Fibroblast of skin of right quadriceps (primary cell): ENCODE measurements at regions not wholly inside any gene's neighbourhood (a gene's known extent, or its start where the extent isn't known, plus 50 kb on each side); places are given as distances from the start of the nearest gene placed in this dataset.

Experiments used
- DNase-seq: peaks from one replicate; pipeline ENCODE4 v3.0.0-alpha.2; 2013

DNA sequence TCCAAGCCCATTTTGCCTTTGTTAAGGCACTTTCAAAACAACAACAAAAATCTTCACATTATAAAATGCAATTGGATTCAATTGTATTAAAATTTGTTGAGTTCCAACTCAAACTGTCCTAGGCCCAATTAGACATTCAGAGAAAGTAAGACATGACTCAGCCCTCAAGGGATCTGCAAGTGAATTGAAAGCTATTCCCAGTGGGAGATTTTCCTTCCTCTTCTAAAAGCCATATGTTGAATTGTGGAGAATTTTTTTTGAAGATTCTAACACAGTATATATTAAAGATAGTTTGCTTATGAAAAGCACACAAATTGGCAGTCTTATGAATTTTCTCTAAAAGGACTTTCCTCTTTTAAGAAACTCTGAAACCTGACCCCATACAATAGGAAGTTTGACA lies 268.0 kb upstream of the PARD3B start:
- no peak for DNase-seq

DNA sequence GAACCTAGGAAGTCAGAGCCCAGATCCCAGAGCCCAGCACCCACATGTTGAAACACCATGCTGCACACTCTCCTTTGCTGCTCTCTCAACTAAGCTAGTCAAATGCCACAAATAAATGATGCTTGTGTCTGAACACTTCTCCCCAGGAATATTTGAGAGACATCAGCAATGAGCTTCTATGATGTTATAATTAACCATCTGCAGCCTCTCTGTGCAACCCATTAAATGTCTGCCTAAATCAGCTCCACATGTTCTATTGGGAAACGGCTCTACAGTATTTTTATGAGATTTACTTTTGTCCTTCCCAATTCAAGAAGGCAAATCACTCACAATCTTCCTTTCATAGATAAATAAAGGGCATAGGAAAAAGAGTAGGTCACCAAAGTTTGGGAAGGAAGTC lies 266.8 kb upstream of the PARD3B start:
- DNase-seq, result no peak

DNA sequence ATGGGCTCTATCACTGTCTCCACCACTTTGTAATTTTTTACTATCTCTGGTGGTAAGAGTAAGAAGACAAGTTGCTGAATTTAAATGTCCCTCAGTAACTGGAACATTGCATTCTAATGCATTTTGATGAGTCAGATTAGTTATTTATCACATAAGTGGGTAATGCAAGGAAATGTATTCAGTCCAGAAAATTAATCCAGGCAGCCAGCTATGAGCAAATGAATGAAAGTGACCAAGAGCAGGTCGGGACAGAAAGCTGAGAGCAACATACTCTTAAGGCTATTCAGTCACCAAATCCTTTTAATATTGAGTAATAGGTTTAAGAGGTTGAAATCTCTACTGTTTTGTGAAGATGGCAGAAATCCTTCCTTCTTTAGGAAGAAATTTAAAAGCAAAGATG lies 265.5 kb upstream of the PARD3B start:
- no peak for DNase-seq

DNA sequence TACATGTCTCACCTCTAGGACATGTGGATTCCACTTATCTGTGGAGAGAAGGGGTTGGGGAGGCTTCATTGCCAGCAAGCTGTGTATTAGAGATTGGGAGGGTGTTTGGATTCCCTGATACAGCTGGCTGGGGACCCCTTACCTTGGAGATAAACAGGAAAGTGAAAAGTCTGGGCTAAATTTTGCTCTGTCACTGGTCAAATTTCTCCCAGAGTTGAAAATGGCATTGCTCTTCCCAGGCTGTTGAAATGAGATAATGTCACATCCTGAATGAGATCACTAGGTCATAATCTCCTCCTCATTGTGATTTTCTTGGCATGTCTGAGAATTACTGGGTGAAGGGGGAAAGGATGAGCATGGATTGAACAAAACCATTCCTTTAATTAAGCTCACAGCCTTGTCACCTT lies 265.0 kb upstream of the PARD3B start:
- DNase-seq, result no peak

DNA sequence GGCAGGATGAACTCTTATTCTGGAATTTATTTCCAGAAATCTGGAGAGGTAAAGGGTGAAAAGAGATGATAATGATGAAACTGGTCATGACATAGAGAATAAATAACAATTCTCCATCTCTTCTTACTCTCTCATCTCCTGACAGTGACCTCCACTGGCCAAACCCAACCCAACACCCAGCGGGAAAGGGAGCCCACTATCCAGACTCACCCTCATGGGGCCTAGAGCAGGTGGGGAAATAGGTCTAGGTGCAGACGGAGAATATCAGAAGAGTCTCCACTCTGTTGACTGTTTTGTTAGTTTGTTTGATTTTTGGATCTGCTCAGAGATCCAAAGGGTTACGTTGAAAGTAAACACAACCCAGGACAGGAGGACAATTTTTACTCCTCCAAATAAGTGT lies 263.2 kb upstream of the PARD3B start:
- DNase-seq, result no peak

DNA sequence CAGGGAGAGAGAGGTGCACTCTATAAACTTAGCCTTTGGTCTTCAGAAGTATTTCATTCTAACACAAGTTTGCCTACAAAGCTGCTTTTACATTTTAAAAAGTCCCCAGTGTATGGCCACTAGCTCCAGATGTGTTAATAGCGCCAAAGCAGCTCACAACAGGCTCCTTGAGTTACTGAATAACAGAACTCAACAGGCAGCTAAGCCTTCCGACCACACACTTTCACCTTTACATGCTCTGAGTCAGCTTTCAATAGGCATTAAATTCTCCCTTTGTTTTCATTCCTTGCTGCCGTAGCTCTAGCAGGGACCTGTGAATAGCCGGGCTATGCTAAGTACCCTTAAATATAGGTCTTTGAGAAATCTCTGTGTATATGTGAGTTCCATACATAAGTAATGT lies 262.8 kb upstream of the PARD3B start:
- no peak for DNase-seq

DNA sequence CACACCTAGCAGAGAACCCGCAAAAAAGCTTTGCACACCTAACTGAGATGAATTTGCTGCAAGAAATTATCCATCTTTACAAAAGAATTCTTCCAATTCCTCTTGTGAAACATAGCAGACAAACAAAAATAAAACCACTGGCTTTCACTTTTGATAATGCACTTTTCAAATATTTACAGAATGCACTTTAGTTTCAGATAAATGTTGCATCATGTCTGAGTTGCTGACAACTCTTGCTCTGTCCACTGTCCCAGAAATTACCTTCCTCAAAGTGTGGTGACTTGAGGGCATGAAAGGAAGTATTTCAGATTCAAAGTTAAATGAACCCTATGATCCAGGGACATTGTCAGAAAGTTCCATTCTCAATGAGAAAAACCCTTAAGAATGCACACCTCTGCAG lies 256.2 kb upstream of the PARD3B start:
- no peak for DNase-seq

DNA sequence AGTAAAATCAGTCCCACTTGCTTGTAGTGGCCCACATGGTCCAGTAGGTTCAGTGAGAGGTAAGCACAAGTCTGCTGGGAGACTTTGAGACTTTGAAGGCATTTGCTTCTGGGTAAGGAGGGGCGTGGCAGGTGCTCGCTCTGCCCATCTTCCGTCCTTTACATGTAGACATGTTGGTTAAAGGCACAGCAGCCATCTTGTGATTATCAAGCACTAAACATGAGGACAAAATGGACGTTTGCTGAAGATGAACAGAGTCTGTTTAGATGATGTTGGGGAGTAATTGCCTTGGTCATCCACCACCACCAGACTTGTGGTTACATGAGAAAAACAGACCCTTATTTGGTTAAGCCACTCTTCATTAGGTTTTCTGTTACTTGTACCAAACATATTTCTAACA lies 252.8 kb upstream of the PARD3B start:
- no peak for DNase-seq

DNA sequence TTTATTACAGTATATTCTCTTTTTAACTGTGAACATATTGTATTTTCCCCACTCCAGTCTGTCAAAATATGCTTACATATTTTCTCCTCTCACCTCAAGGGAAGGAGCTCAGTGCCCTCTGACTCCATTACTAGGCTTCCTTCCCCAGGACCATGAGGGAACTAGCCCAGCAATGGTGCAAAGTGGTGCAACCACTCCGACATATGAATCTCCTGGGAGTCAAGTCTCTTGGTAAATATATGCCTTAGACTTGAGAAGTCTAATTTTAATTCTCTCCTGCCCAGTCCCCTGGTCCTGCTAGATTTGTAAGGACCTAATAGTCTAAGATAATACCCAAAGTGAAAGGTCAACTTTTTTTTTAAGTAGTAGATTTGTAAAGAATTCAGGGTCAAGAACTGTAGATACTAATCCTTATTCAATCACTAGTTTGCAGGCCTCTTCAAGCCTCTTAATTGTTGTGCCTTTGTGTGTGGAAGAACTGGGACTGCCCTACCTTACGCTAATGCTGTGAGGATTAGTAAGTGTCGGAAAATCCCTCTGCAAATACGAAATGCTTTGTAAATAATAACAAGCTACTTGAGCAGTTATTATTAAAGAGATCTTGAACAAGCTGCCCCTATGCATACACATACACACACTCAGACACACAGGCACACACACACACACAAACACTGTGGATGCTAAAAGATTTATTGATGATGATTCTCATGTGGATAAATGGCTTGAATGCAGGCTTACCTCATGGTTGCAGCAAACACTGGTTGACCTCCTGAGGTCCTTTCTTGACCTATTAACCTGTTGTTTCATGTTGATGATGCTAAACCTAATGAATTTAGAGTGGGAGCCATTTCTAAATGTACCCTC lies 251.2 kb upstream of the PARD3B start:
- DNase-seq, result no peak

DNA sequence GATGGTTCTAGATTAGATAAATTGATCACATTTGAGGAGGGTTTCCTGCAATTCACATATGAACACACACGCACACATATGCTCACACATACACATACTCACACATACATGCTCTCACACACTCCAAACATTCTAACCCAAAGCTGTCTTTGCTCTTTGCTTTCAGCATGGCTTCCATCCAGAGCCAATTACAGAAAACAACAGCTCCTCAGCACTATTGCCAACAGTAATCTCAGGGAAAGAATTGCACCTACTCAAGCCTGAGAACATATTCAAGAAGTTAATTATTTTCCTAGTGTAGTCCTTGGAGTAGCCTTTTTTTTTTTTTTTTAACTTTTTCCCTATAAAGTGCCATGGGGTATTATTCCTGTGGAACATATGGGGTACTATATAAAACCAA lies 246.9 kb upstream of the PARD3B start:
- DNase-seq, result no peak

DNA sequence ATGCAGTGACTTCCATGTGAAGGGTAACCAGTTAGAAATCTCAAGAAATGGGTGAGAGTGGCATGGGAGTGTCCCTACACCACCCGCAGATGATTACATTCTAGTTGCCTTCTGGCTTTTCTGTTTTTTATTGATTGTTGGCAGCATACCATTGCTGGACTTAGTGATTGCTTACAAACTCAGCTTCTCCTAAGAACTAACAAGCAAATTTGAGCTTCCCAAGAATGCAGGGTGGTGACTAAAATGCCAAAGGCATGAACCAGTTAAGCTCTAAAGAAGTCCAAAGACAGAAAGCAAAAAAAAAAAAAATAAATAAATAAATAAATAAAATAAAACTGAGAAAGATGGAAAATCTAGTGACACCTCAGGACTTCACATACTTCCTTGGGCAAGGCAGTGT lies 245.5 kb upstream of the PARD3B start:
- DNase-seq, result no peak

DNA sequence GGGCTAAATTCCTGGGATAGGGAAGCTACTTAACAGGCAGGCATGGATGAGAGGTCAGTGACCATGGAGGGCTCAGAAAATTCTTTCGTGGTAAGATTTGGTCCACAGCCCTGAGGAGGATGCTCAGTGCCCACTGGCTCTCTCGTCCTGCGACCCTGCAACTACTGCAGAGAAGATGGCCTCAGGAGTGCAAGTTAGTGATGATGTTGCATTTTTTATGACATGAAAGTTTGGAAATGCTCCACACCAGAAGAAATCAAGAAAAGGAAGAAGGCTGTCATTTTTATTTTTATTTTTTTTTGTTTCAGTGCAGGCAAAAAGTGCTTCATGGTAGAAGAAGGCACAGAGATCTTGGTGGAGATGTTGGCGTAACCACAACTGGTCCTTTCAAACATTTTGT lies 238.6 kb upstream of the PARD3B start:
- no peak for DNase-seq

DNA sequence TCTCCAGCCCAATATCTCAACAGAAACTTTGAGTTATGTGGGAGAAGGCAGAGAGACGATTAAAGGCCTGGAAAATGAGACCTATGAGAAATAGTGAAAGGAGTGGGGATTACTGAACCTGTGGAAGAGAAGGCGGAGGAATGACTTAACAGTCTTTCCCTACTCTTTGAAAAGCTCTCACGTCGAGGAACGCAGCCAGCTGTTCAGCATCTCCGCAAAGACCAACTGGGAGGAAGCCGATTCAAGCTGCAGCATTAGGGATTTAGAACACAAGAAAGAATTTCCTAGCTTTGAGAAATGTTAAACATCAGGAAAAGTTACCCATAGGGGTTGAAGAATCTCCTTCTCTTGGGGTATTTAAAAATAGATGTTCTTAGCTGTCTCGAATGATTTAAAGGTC lies 233.2 kb upstream of the PARD3B start:
- no peak for DNase-seq

DNA sequence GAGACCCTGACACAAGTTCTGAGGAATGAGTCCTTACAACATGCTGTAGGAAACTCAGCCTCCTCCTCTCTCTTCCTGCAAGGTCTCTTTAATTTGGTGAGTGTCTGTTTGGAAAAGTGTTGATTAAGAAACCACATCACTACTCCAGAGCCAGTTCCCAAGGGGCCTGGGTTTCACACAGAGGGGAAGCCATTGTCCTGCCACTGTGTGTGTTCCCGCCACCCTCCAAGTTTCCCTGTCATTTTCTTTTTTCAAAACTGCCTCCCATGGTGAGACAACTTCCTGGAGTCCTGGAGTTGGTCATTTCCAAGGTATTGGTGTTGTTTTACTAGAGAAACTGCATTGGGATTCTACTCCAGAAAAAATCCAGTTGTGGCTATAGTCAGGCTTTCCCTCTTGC lies 232.0 kb upstream of the PARD3B start:
- no peak for DNase-seq

DNA sequence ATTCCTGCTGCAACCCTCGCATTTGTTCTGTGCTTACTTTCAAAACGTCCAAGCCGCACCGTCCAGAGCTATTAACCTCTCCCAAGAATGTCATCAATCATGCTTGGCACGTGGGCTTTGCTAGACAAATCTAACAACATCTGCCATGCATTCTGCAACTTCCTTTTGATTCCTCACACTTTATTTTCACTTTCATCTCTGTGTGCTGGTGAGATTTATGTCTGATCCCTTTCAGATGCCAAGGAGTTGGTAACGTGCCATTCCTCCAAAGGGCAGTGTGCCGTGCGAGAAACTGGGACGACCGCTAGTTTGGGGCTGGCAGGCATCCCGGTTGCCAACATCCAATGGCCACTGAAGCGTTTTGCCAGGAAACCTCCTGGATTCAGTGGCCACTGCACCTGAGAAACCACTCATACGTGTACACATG lies 230.0 kb upstream of the PARD3B start:
- DNase-seq, result no peak

DNA sequence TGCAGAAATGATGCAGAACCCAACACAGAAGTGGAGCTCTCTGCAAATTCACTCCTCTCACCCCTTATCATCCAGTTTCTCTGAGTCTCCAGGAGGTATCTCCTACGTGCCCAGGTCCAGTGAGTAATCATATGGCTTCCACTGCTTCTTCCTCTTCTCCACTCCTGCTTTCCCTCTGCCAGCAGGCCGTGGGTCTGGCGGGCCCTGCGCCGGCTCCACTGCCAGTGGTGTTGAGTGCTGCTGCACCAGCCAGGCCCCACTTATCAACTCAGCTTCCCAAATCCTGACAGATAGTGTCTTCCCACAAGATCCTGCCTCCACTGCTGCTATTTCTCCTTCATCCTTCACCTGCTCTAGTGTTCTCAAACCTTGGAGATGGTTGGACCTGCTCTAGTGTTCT lies 227.6 kb upstream of the PARD3B start:
- no peak for DNase-seq

DNA sequence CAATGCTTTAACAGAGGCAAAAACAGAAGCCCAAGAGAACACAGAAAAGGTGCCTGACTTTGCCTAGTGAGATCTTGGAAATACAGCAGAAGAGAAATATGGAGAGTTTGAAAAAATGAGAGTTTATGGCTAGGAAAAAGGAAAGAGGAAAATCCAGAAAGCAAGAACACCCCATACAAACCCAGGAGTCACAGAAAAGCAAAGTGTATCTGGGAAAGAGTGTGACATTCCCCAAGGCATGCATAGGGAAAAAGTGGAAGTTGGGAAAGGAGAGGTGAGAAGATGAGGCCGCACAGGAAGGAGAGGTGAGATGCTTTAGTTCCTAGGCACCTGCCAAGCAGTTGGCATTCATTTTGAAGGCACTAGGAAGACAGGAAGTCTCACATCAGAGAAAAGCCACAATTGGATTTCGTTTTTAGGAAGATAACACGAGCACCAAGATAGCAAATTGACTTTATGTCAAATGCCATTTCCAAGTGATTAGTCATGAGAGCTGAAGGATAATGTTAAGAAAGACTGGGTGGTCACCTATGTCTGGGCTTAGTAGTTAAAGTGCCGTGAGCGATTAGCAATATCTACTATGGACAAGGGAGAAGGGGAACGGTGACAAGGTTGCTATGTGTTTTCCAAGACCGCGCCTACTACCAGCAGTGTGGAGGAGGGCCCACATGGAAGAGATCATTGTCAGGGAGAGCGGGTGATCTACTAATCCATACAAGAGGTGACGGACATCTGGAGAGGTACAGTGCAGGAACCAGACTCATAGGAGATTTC lies 224.1 kb upstream of the PARD3B start:
- DNase-seq, result no peak

DNA sequence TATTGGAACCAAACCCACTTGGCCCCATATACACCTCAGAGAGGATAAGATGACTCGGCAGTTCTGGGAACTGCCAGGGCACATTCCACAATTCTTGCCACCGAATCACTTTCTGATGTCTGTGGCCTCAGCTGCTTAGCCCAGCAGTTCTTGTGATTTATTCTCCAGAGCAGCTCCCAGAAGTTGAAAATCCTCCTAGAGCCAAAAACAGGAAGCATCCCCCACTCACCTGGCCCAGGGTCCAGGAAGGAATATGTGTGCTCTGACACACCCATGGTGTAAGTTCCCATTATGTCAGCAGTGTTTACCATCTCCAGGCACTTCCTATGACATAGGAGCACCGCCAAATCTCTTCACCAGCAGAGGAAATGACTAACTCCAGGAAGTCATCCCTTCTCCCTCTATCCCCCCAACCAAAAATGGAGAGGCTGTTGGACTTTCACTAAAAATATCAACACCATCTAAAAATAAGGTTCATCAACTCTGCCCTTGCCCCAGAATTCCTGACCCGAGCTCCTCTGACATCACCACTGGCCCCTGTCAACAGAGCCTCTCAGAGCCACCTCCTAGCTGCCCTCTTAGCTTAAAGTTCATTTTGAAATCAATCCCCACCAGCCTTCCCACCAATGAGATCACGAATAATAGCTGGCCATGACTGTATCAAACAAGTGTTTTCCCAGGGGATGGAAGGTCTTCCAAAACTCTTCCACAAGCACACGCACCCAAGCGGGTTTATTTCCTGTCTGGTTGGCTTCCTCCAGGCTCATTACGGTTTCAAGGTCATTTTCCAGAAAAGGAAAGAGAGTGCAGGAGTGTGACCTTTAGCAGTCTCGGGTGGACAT lies 223.1 kb upstream of the PARD3B start:
- peak; percentile 47 for DNase-seq

DNA sequence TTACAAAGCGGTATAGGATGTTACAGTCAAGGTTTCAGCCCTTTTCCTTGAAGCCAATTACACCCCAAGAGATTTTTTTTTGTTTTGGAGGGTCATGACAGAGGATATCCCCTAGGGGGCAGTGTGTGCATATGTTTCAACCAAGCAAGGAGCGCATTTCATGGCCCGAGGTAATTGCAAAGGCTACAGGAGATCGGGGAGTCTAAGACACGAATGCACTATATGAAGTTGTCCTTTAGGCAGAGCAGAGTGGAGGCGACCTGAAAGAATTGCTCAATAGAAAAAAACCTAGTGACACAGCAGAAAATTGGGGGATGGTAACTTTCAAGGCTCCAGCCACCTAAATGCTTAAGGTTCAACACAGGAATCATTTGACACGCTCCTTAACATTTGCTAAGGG lies 219.8 kb upstream of the PARD3B start:
- peak; percentile 73 for DNase-seq

DNA sequence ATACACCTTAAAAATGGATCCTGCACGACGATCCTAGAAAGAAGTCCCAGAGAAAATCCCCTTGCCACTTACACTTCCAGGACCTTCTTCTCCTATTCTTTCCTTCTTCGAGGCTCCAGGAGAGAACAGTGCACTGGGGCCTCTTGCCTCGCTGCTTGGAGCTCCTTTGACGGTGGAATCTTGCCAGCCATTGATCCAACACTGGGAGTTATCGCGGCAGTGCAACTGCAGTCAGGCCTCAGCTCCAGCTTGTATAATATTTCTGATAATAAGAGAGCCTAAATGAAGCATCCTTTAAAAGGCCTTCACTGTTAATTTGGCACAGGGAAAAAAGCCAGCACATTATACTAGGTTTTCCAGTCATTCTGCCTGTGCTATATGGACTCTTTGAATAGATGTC lies 216.9 kb upstream of the PARD3B start:
- DNase-seq, result no peak

DNA sequence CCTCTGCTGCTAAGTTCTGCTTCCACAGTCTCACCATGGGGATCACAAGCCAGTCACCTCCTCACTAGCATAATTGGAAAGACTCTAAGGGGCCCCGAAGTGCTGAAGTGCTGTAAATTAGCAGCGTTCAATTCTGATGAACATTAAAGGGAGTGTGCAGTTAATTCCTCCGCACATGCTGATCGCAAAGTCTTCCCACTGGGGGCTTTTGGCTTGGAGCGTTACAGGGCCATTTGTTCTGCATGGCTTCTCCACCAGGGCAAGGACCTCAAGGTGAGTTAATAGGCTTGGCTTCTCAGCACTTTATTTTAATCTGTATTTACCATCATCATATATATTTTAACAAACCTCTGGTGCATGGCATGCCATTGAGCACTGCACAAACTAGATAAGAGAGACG lies 216.3 kb upstream of the PARD3B start:
- no peak for DNase-seq

DNA sequence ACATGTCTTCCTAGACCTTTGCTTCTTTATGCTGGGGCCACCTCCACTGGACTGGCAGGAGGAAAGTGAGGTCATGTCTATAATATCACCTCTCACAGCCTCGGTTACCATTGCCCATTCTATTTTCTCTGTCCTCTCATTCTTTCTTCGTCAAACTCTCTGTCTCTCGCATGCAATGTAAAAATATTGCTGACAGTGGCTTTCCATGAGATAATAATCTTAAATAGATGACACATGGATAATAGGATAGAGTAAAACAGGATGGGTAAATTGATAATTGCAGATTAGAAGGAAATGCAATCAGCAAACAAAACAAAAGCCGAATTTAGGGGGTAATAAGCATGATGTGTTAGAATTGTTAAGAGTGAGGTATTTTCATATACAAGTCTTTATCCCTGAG lies 215.7 kb upstream of the PARD3B start:
- DNase-seq, result no peak

DNA sequence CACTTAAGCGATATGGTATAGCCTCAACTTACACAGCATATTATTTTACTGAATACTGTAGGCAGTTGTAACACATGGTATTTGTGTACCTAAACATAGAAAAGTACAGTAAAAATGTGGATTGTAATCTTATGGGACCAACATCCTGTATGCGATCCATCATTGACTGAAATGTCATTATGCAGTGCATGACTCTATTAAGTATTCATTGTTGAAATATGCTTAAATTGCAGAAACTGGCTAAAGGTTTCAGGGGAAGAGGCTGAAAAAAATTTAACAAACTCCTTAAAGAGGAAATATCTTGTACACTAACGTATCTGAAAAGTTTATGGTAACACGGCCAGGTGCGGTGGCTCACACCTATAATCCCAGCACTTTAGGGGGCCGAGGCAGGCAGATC lies 214.1 kb upstream of the PARD3B start:
- DNase-seq, result no peak

DNA sequence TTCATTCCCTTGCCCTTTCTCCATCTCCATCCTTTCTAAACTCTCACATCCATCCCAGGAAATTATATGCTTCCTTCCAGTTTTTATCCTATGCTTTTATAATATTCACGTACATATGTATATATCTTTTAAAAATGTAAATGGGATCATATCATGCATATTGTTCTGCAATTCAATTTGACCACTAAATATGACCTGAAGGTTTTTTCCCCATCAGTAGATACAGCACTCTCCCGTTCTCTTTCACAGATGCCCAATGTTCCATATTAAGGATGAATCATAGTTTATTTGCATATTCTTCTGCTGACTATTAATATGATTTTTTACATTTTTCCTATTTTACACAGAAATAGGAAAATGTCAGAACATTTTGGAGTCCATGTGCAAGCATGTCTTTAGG lies 213.3 kb upstream of the PARD3B start:
- no peak for DNase-seq
